ENCODE measurements at regions not wholly inside any gene's neighbourhood (a gene's known extent, or its start where the extent isn't known, plus 50 kb on each side); places are given as distances from the start of the nearest gene placed in this dataset.

- DNase-seq (ENCODE audit: low read depth, low spot score), result no peak
- H3K9ac ChIP-seq (ENCODE audit: control insufficient read depth, insufficient read depth, low read length), result no peak overlapping the region
- RAD21 ChIA-PET (ENCODE audit: unreplicated experiment), result no interaction called here
- BruUV-seq (replicated peaks), result no TSS peak
- TF ChIP-seq REST (IDR thresholded peaks at IDR 0.05; ENCODE audit: low read depth, low read length), result no peak
- no peak for TF ChIP-seq PAX8 (IDR thresholded peaks at IDR 0.05)
- no peak for TF ChIP-seq NR2C1 (IDR thresholded peaks at IDR 0.05)
- TF ChIP-seq NR2F1 (conservative IDR thresholded peaks at IDR 0.05), result no peak
- no peak for TF ChIP-seq BACH1 (IDR thresholded peaks at IDR 0.05; ENCODE audit: borderline replicate concordance)
- TF ChIP-seq MEF2A (IDR thresholded peaks at IDR 0.05; ENCODE audit: insufficient read depth, low read depth, low read length), result no peak
- no peak for TF ChIP-seq IKZF1 (conservative IDR thresholded peaks at IDR 0.05)
- TF ChIP-seq ZBED1 (IDR thresholded peaks at IDR 0.05; ENCODE audit: borderline replicate concordance), result no peak
- TF ChIP-seq YBX1 (IDR thresholded peaks at IDR 0.05), result no peak
- no peak for TF ChIP-seq MXI1 (IDR thresholded peaks at IDR 0.05; ENCODE audit: low read depth, low read length)
- TF ChIP-seq ZNF622 (IDR thresholded peaks at IDR 0.05), result no peak
- TF ChIP-seq E2F4 (IDR thresholded peaks at IDR 0.05; ENCODE audit: low read depth, low read length), result no peak
- no peak for TF ChIP-seq BRCA1 (IDR thresholded peaks at IDR 0.05; ENCODE audit: low read depth, low read length)
- no peaks in the 10 kb centered on the region for H3K27me3 ChIP-seq (replicated peaks in 1 of 2; ENCODE audit: control insufficient read depth in 2 of 2, insufficient read depth in 2 of 2, low read length in 1 of 2)
- WGBS (ENCODE audit: insufficient coverage, insufficient replicate concordance, low lambda C conversion rate, missing lambda C conversion rate), result 38% methylated on average over 9 of the region's 9 CpGs
- intact Hi-C loops (cut with micrococcal nuclease; ENCODE audit: unreplicated experiment), result no loop called here
- no peak overlapping the region for H2AFZ ChIP-seq (ENCODE audit: control insufficient read depth, low read depth, low read length)
- H3K79me2 ChIP-seq (ENCODE audit: control insufficient read depth, insufficient read depth, low read length), result no peaks in the 10 kb centered on the region
- in situ Hi-C loops (cut with MboI), result no loop called here
- no peak for ATAC-seq
- SMC1A ChIA-PET (ENCODE audit: uncharacterized antibody, unreplicated experiment), result no interaction called here
- H3K4me3 ChIP-seq, result no peak overlapping the region
- POLR2A ChIA-PET, result no interaction called here
- no peaks in the 10 kb centered on the region for H3K4me1 ChIP-seq (ENCODE audit: control insufficient read depth, insufficient read depth, low read length)
- H4K20me1 ChIP-seq (ENCODE audit: control insufficient read depth, insufficient read depth), result no peaks in the 10 kb centered on the region
- no peaks in the 10 kb centered on the region for H3K36me3 ChIP-seq (ENCODE audit: control insufficient read depth in 2 of 2, insufficient read depth in 2 of 2, low read length in 1 of 2)
- no peak for FAIRE-seq
- no peak overlapping the region for H3K27ac ChIP-seq (ENCODE audit: control insufficient read depth, insufficient read depth)
- H3K9me3 ChIP-seq (replicated peaks; ENCODE audit: control insufficient read depth, insufficient read depth, low read length), result no peaks in the 10 kb centered on the region
- H3K4me2 ChIP-seq (ENCODE audit: control insufficient read depth, insufficient read depth), result no peak overlapping the region
- CTCF ChIA-PET, result no interaction called here
These were observed 78.0 kb downstream of the DIO3 start for GRCh38 chr14:101639241-101639833.

Measured in GM12878 (cell line).